ENCODE measurements at regions not wholly inside any gene's neighbourhood (a gene's known extent, or its start where the extent isn't known, plus 50 kb on each side); places are given as distances from the start of the nearest gene placed in this dataset.

- TF ChIP-seq CTCF (IDR thresholded peaks at IDR 0.05) (no peak), POLR2A (IDR thresholded peaks at IDR 0.05) (no peak)
Observed at GRCh38 chr4:138773321-138773720, 242.3 kb upstream of the NOCT start.

Data from esophagus squamous epithelium (tissue), 4 donors.